ENCODE measurements at regions not wholly inside any gene's neighbourhood (a gene's known extent, or its start where the extent isn't known, plus 50 kb on each side); places are given as distances from the start of the nearest gene placed in this dataset.

GRCh38 chr3:67200618-67201017 lies 202.5 kb downstream of the KBTBD8 start:
- ChIA-PET CTCF (no interaction called here), POLR2A (no interaction called here)
- no peak for DNase-seq (ENCODE audit: low read depth, low spot score)
- H3K4me3 ChIP-seq (ENCODE audit: low read depth, low read length), result no peak overlapping the region
- no peak for TF ChIP-seq CTCF (IDR thresholded peaks at IDR 0.05; ENCODE audit: insufficient read depth, low read length, missing control alignments)

GRCh38 chr3:67201026-67201425 lies 202.9 kb downstream of the KBTBD8 start:
- TF ChIP-seq CTCF (IDR thresholded peaks at IDR 0.05; ENCODE audit: insufficient read depth, low read length, missing control alignments), result no peak
- POLR2A ChIA-PET, result no interaction called here
- no peak for DNase-seq (ENCODE audit: low read depth, low spot score)
- H3K4me3 ChIP-seq (ENCODE audit: low read depth, low read length), result no peak overlapping the region
- CTCF ChIA-PET, result no interaction called here

GRCh38 chr3:67202053-67202452 lies 203.9 kb downstream of the KBTBD8 start:
- POLR2A ChIA-PET, result no interaction called here
- TF ChIP-seq CTCF (IDR thresholded peaks at IDR 0.05; ENCODE audit: insufficient read depth, low read length, missing control alignments), result no peak

GRCh38 chr3:67204951-67205350 lies 206.8 kb downstream of the KBTBD8 start:
- no peak for TF ChIP-seq CTCF (IDR thresholded peaks at IDR 0.05; ENCODE audit: insufficient read depth, low read length, missing control alignments)
- POLR2A ChIA-PET, result no interaction called here
- no peak overlapping the region for H3K4me3 ChIP-seq (ENCODE audit: low read depth, low read length)
- DNase-seq (ENCODE audit: low read depth, low spot score), result no peak
- CTCF ChIA-PET, result no interaction called here

More at GRCh38 chr3:67202053-67202452, 203.9 kb downstream of the KBTBD8 start:
- no peak overlapping the region for H3K4me3 ChIP-seq (ENCODE audit: low read depth, low read length)
- no peak for DNase-seq (ENCODE audit: low read depth, low spot score)
- CTCF ChIA-PET, result no interaction called here

GRCh38 chr3:67215690-67216089 lies 217.6 kb downstream of the KBTBD8 start:
- H3K4me3 ChIP-seq (ENCODE audit: low read depth, low read length), result no peak overlapping the region
- no peak for TF ChIP-seq CTCF (IDR thresholded peaks at IDR 0.05; ENCODE audit: insufficient read depth, low read length, missing control alignments)
- ChIA-PET POLR2A (no interaction called here), CTCF (no interaction called here)
- no peak for DNase-seq (ENCODE audit: low read depth, low spot score)

DNA sequence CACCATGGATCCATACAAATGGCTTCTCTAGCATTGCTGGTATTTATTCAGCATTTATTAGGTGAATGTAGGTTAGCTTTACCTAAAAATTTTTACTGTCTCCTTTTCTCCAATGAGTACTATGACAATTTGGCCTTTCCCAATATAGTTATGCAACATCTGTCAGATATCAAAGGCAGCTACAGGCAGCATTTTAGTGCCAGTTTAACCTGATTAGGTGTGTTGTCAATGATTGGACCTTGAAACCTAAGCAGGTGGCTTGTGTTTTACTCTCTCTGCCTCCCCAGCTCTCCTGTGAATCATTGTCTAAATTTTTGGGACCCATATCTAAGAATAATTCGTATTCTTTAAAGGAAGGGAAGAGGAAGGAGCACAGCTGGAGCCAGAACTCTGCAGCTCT lies 228.9 kb downstream of the KBTBD8 start:
- POLR2A ChIA-PET, result no interaction called here
- CTCF ChIA-PET, result no interaction called here
- H3K4me3 ChIP-seq (ENCODE audit: low read depth, low read length), result no peak overlapping the region
- no peak for TF ChIP-seq CTCF (IDR thresholded peaks at IDR 0.05; ENCODE audit: insufficient read depth, low read length, missing control alignments)
- no peak for DNase-seq (ENCODE audit: low read depth, low spot score)
